Kidney (tissue), 13 donors: ENCODE measurements at regions not wholly inside any gene's neighbourhood (a gene's known extent, or its start where the extent isn't known, plus 50 kb on each side); places are given as distances from the start of the nearest gene placed in this dataset.

ENCODE experiments used
- DNase-seq, 5 donors: peaks; one replicate each; pipeline ENCODE4 v3.0.0-alpha.2; 2013 to 2020
- FAIRE-seq: peaks from 2 replicates; lab custom pipeline; 2012; peaks lifted over from hg19 to GRCh38; lab: Jason Lieb, UNC
- H3K27ac ChIP-seq, 2 donors: one replicate each; pipeline ENCODE4 v1.7.0; 2013; ENCODE audit warnings: low read depth in 2 of 2, low read length in 2 of 2, inconsistent platforms in 1 of 2
- H3K27me3 ChIP-seq: one replicate; pipeline ENCODE4 v1.7.1; 2013; ENCODE audit warnings: low read length, inconsistent platforms; ENCODE audit not compliant: control insufficient read depth, insufficient read depth
- H3K36me3 ChIP-seq, 3 donors: one replicate each; pipeline versions ENCODE4 v1.7.0 to v1.7.1; 2013; ENCODE audit warnings: low read length in 3 of 3, control low read depth in 1 of 3, inconsistent platforms in 1 of 3; ENCODE audit not compliant: insufficient read depth in 3 of 3, control insufficient read depth in 2 of 3
- H3K4me1 ChIP-seq, 3 donors: one replicate each; pipeline versions ENCODE4 v1.7.0 to v1.7.1; 2013; ENCODE audit warnings: low read length in 3 of 3, inconsistent platforms in 1 of 3, low read depth in 1 of 3; ENCODE audit not compliant: control insufficient read depth in 2 of 3, insufficient read depth in 2 of 3
- H3K4me3 ChIP-seq, 3 donors: one replicate each; pipeline versions ENCODE4 v1.7.0 to v1.8.1; 2013; ENCODE audit warnings: low read length in 3 of 3, control low read depth in 1 of 3, inconsistent platforms in 1 of 3
- H3K9ac ChIP-seq, 3 donors: one replicate each; pipeline versions ENCODE4 v1.7.0 to v1.7.1; 2013; ENCODE audit warnings: low read length in 3 of 3, control low read depth in 1 of 3, inconsistent platforms in 1 of 3
- H3K9me3 ChIP-seq, 3 donors: one replicate each; pipeline versions ENCODE4 v1.7.0 to v1.7.1; 2013; ENCODE audit warnings: low read length in 3 of 3, control low read depth in 1 of 3, inconsistent platforms in 1 of 3; ENCODE audit not compliant: control insufficient read depth in 2 of 3, insufficient read depth in 1 of 3
- intact Hi-C: fragments of 100-400 bp; cut with DNase I; formaldehyde crosslinking; loops from one replicate; pipeline ENCODE4 v1.11.1; 2022
- TF ChIP-seq, protein P1 (sequence below): IDR thresholded peaks from 3 replicates; pipeline ENCODE4 v1.5.1; 2012; ENCODE audit warnings: mild to moderate bottlenecking, moderate library complexity, borderline replicate concordance; ENCODE audit not compliant: insufficient read depth; ENCODE audit errors: extremely low read depth
- donor health status: control.
- donor health status: control.
- donor health status: control.
- donor health status: control.
- donor health status: control.
- donor health status: DM: yes; HTN: yes; CAD: no.
- donor health status: Normal renal cell carcinoma (clear cell type).

- Histone ChIP-seq H3K27ac (no peak overlapping the region), H3K4me3 (no peak overlapping the region), H3K36me3 (no peaks in the 10 kb centered on the region), H3K4me1 (no peaks in the 10 kb centered on the region), H3K9ac (no peak overlapping the region), H3K9me3 (no peaks in the 10 kb centered on the region), H3K27me3 (no peaks in the 10 kb centered on the region)
- FAIRE-seq (no peak), DNase-seq (no peak)
- TF ChIP-seq, protein P1, sequence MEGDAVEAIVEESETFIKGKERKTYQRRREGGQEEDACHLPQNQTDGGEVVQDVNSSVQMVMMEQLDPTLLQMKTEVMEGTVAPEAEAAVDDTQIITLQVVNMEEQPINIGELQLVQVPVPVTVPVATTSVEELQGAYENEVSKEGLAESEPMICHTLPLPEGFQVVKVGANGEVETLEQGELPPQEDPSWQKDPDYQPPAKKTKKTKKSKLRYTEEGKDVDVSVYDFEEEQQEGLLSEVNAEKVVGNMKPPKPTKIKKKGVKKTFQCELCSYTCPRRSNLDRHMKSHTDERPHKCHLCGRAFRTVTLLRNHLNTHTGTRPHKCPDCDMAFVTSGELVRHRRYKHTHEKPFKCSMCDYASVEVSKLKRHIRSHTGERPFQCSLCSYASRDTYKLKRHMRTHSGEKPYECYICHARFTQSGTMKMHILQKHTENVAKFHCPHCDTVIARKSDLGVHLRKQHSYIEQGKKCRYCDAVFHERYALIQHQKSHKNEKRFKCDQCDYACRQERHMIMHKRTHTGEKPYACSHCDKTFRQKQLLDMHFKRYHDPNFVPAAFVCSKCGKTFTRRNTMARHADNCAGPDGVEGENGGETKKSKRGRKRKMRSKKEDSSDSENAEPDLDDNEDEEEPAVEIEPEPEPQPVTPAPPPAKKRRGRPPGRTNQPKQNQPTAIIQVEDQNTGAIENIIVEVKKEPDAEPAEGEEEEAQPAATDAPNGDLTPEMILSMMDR, result no peak
- intact Hi-C loops, result no loop called here
Observed at GRCh38 chr12:92614502-92614901, 88.3 kb upstream of the PLEKHG7 start.

GRCh38 chr12:92614001-92614400 lies 88.8 kb upstream of the PLEKHG7 start:
- no peaks in the 10 kb centered on the region for H3K27me3 ChIP-seq
- FAIRE-seq, result no peak
- intact Hi-C loops, result no loop called here
- H3K9ac ChIP-seq, result no peak overlapping the region
- no peaks in the 10 kb centered on the region for H3K36me3 ChIP-seq
- no peak overlapping the region for H3K27ac ChIP-seq
- no peak overlapping the region for H3K4me3 ChIP-seq
- H3K4me1 ChIP-seq, result no peaks in the 10 kb centered on the region
- TF ChIP-seq, protein P1, result no peak
- H3K9me3 ChIP-seq, result no peaks in the 10 kb centered on the region
- DNase-seq, result no peak

GRCh38 chr12:92612611-92613010 lies 90.2 kb upstream of the PLEKHG7 start:
- Histone ChIP-seq H3K36me3 (no peaks in the 10 kb centered on the region), H3K9me3 (no peaks in the 10 kb centered on the region), H3K9ac (no peak overlapping the region), H3K27ac (no peak overlapping the region), H3K4me3 (no peak overlapping the region), H3K27me3 (no peaks in the 10 kb centered on the region), H3K4me1 (no peaks in the 10 kb centered on the region)
- intact Hi-C loops, result no loop called here
- DNase-seq, result no peak
- TF ChIP-seq, protein P1, result no peak
- FAIRE-seq, result no peak
